H1 (cell line): ENCODE measurements at regions not wholly inside any gene's neighbourhood (a gene's known extent, or its start where the extent isn't known, plus 50 kb on each side); places are given as distances from the start of the nearest gene placed in this dataset.

Source experiments
- BCL11A ChIP-seq, 2 experiments: IDR thresholded peaks; one replicate each; pipeline ENCODE4 v1.6.1; 2011; ENCODE audit warnings: low read depth in 2 of 2, low read length in 2 of 2, mild to moderate bottlenecking in 2 of 2
- CBX5 ChIP-seq: fragments of 300-800, 300-1000 bp; sonication (generic); IDR thresholded peaks from 2 replicates; pipeline ENCODE4 v1.7.1; 2016; ENCODE audit warnings: antibody characterized with exemption, low read length, low read depth
- JUN ChIP-seq: IDR thresholded peaks from 2 replicates; pipeline ENCODE4 v1.6.1; 2011; ENCODE audit warnings: low read depth, mild to moderate bottlenecking, improper control_type of control experiment, low read length
- KDM4A ChIP-seq: IDR thresholded peaks from one replicate; pipeline ENCODE4 v1.7.1; 2012; ENCODE audit warnings: low read depth, mild to moderate bottlenecking, moderate library complexity, low read length, inconsistent platforms; ENCODE audit not compliant: severe bottlenecking
- KDM5A ChIP-seq: fragments of 200-600 bp; IDR thresholded peaks from 2 replicates; pipeline ENCODE4 v1.7.1; 2012; ENCODE audit warnings: mild to moderate bottlenecking, low read length, inconsistent platforms, mixed read lengths
- MAFK ChIP-seq: IDR thresholded peaks from 2 replicates; pipeline ENCODE4 v1.6.1; 2012; ENCODE audit warnings: low read depth, mild to moderate bottlenecking, improper control_type of control experiment, low read length
- TBP ChIP-seq: IDR thresholded peaks from 2 replicates; pipeline ENCODE4 v1.6.1; 2011; ENCODE audit warnings: low read depth, low read length, improper control_type of control experiment

GRCh38 chr10:3514691-3515090, 270.3 kb downstream of the KLF6 start (continued):
- TF ChIP-seq KDM4A (no peak), JUN (no peak), CBX5 (no peak), BCL11A (IDR thresholded peaks at IDR 0.05; ENCODE audit: low read depth in 2 of 2, low read length in 2 of 2) (no peak), MAFK (no peak), KDM5A (no peak), TBP (no peak)
